GM06990 (cell line): ENCODE measurements at regions not wholly inside any gene's neighbourhood (a gene's known extent, or its start where the extent isn't known, plus 50 kb on each side); places are given as distances from the start of the nearest gene placed in this dataset.

Source experiments
- DNase-seq: peaks from one replicate; pipeline ENCODE4 v3.0.0-alpha.2; 2011; ENCODE audit not compliant: insufficient read length; ENCODE audit errors: extremely low read depth
- H3K27me3 ChIP-seq: replicated peaks from 2 replicates; pipeline ENCODE4 v1.6.0; 2011; ENCODE audit warnings: low read length; ENCODE audit not compliant: control insufficient read depth, insufficient read depth
- H3K36me3 ChIP-seq: 2 replicates; pipeline ENCODE4 v1.5.1; 2011; ENCODE audit warnings: low read length; ENCODE audit not compliant: control insufficient read depth, insufficient read depth
- H3K4me3 ChIP-seq: replicated peaks from 2 replicates; pipeline ENCODE4 v1.5.1; 2011; ENCODE audit warnings: low read depth, mild to moderate bottlenecking, control low read depth, low read length
- TF ChIP-seq, protein P1 (sequence below): IDR thresholded peaks from 2 replicates; pipeline ENCODE4 v1.5.1; 2011; ENCODE audit warnings: low read length, control low read depth, mild to moderate bottlenecking, inconsistent platforms; ENCODE audit not compliant: insufficient read depth, poor library complexity, severe bottlenecking

DNA sequence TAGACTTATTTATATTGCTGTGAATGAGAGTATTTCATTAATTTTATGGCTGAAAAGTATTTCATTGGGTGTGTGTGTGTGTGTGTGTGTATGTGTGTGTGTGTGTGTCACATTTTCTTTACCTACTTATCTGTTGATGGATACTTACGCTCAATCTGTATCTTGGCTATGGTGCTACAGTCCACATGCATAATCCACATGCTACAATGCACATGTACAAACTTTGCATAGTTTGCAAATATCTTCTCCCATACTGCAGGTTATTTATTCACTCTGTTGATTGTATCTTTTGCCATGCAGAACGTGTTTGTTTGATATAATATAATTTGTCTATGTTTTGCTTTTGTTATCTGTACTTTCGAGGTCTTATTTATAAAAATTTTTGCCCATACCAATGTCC, 167.8 kb downstream of the RAB28 start:
- TF ChIP-seq, protein P1, sequence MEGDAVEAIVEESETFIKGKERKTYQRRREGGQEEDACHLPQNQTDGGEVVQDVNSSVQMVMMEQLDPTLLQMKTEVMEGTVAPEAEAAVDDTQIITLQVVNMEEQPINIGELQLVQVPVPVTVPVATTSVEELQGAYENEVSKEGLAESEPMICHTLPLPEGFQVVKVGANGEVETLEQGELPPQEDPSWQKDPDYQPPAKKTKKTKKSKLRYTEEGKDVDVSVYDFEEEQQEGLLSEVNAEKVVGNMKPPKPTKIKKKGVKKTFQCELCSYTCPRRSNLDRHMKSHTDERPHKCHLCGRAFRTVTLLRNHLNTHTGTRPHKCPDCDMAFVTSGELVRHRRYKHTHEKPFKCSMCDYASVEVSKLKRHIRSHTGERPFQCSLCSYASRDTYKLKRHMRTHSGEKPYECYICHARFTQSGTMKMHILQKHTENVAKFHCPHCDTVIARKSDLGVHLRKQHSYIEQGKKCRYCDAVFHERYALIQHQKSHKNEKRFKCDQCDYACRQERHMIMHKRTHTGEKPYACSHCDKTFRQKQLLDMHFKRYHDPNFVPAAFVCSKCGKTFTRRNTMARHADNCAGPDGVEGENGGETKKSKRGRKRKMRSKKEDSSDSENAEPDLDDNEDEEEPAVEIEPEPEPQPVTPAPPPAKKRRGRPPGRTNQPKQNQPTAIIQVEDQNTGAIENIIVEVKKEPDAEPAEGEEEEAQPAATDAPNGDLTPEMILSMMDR: no peak
- DNase-seq: no peak
- H3K27me3 ChIP-seq: no peaks in the 10 kb centered on the region
- no peaks in the 10 kb centered on the region for H3K36me3 ChIP-seq
- no peak overlapping the region for H3K4me3 ChIP-seq

GRCh38 chr4:13313856-13314255, 170.3 kb downstream of the RAB28 start:
- H3K4me3 ChIP-seq: no peak overlapping the region
- no peaks in the 10 kb centered on the region for H3K27me3 ChIP-seq
- no peak for DNase-seq
- no peaks in the 10 kb centered on the region for H3K36me3 ChIP-seq
- TF ChIP-seq, protein P1: no peak

DNA sequence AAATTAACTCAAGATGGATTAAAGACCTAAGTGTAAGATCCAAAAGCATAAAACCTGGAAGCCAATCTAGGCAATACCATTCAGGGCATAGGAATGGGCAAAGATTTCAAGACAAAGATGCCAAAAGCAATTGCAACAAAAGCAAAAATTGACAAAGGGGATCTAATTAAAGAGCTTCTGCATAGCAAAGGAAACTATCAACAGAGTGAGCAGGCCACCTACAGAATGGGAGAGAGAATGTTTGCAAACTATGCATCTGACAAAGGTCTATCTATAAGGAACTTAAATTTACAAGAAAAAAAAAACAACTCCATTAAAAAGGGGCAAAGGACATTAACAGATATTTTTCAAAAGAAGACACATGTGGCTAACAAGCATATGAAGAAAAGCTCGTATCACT, 171.9 kb downstream of the RAB28 start:
- Histone ChIP-seq H3K36me3 (no peaks in the 10 kb centered on the region), H3K27me3 (no peaks in the 10 kb centered on the region), H3K4me3 (no peak overlapping the region)
- TF ChIP-seq, protein P1: no peak
- no peak for DNase-seq

GRCh38 chr4:13309751-13310150, 174.4 kb downstream of the RAB28 start:
- H3K4me3 ChIP-seq: no peak overlapping the region
- TF ChIP-seq, protein P1: no peak
- no peak for DNase-seq
- no peaks in the 10 kb centered on the region for H3K36me3 ChIP-seq
- no peaks in the 10 kb centered on the region for H3K27me3 ChIP-seq

GRCh38 chr4:13306356-13306755, 177.8 kb downstream of the RAB28 start:
- DNase-seq: no peak
- TF ChIP-seq, protein P1: no peak
- H3K27me3 ChIP-seq: no peaks in the 10 kb centered on the region
- H3K4me3 ChIP-seq: no peak overlapping the region
- H3K36me3 ChIP-seq: no peaks in the 10 kb centered on the region

- TF ChIP-seq, protein P1: no peak
- no peaks in the 10 kb centered on the region for H3K36me3 ChIP-seq
- H3K27me3 ChIP-seq: no peaks in the 10 kb centered on the region
- no peak overlapping the region for H3K4me3 ChIP-seq
- no peak for DNase-seq
These were observed 181.3 kb downstream of the RAB28 start for GRCh38 chr4:13302876-13303275.
